ENCODE measurements at regions not wholly inside any gene's neighbourhood (a gene's known extent, or its start where the extent isn't known, plus 50 kb on each side); places are given as distances from the start of the nearest gene placed in this dataset.

- no peak for TF ChIP-seq CTCF (IDR thresholded peaks at IDR 0.05 in 2 of 3, conservative IDR thresholded peaks at IDR 0.05 in 1 of 3; ENCODE audit: borderline replicate concordance in 1 of 3, insufficient read depth in 1 of 3, low read depth in 2 of 3, low read length in 2 of 3)
- TF ChIP-seq SIN3A (IDR thresholded peaks at IDR 0.05; ENCODE audit: low read depth): no peak
Measured at GRCh38 chr16:8158051-8158450, 432.3 kb downstream of the TMEM114 start (continued).

GRCh38 chr16:8155275-8155674 lies 435.0 kb downstream of the TMEM114 start:
- ATAC-seq (no peak), DNase-seq (ENCODE audit: low read depth, low spot score) (no peak)
- no peaks in the 10 kb centered on the region for H4K20me1 ChIP-seq (ENCODE audit: insufficient read depth)
- ChIA-PET POLR2A (no interaction called here), RAD21 (ENCODE audit: low non-redundant PET in 1 of 2, low total read pairs in 2 of 2, uncharacterized antibody in 2 of 2, unreplicated experiment in 2 of 2) (no interaction called here), CTCF (no interaction called here)
- H3K36me3 ChIP-seq (ENCODE audit: control insufficient read depth in 1 of 2, insufficient read depth in 2 of 2, low read length in 2 of 2): no peaks in the 10 kb centered on the region
- no peaks in the 10 kb centered on the region for H3K4me1 ChIP-seq (ENCODE audit: control insufficient read depth in 1 of 2, insufficient read depth in 2 of 2, low read length in 2 of 2)
- BruUV-seq (replicated peaks): no TSS peak
- no peak overlapping the region for H3K4me3 ChIP-seq (replicated peaks in 1 of 2; ENCODE audit: low read depth in 1 of 2, low read length in 2 of 2)
- peaks cover 0 to 5% of the 10 kb centered on the region in 2 experiments; a peak in 2 of 4 replicates for H3K9me3 ChIP-seq (ENCODE audit: control insufficient read depth in 1 of 2, insufficient read depth in 1 of 2, low read depth in 1 of 2, low read length in 2 of 2)
- H3K4me2 ChIP-seq (ENCODE audit: low read length): no peak overlapping the region
- H3K9me2 ChIP-seq (ENCODE audit: insufficient read depth): no peaks in the 10 kb centered on the region
- no peak overlapping the region for H3K27ac ChIP-seq (ENCODE audit: low read depth, low read length)
- TF ChIP-seq YY1 (IDR thresholded peaks at IDR 0.05; ENCODE audit: extremely low read depth, insufficient replicate concordance, low read depth, low read length) (no peak), CBX3 (IDR thresholded peaks at IDR 0.05; ENCODE audit: low read depth) (no peak), POLR2AphosphoS5 (IDR thresholded peaks at IDR 0.05; ENCODE audit: low read depth, low read length) (no peak), TCF7L2 (IDR thresholded peaks at IDR 0.05; ENCODE audit: borderline replicate concordance, extremely low read depth, insufficient read depth, insufficient read length) (no peak), EZH2 (IDR thresholded peaks at IDR 0.05) (no peak), EGR1 (IDR thresholded peaks at IDR 0.05; ENCODE audit: low read depth) (no peak), ZNF274 (IDR thresholded peaks at IDR 0.05; ENCODE audit: low read depth, low read length) (no peak), RAD21 (IDR thresholded peaks at IDR 0.05; ENCODE audit: low read depth) (no peak), REST (IDR thresholded peaks at IDR 0.05; ENCODE audit: low read depth) (no peak), MAX (IDR thresholded peaks at IDR 0.05) (no peak), SP1 (IDR thresholded peaks at IDR 0.05; ENCODE audit: low read depth) (no peak), ZFX (IDR thresholded peaks at IDR 0.05) (no peak), EZH2phosphoT487 (IDR thresholded peaks at IDR 0.05; ENCODE audit: borderline replicate concordance) (no peak)
- no peaks in the 10 kb centered on the region for H3K79me2 ChIP-seq (ENCODE audit: insufficient read depth, low read length)
- H3K9ac ChIP-seq (ENCODE audit: low read length): no peak overlapping the region
- no peak overlapping the region for H2AFZ ChIP-seq (ENCODE audit: low read depth, low read length, poor library complexity, severe bottlenecking)
- intact Hi-C loops (cut with micrococcal nuclease): no loop called here
- no peaks in the 10 kb centered on the region for H3K27me3 ChIP-seq (ENCODE audit: insufficient read depth, low read length)

All from HCT116 (cell line).